Tibial nerve (tissue), 4 donors: ENCODE measurements at regions not wholly inside any gene's neighbourhood (a gene's known extent, or its start where the extent isn't known, plus 50 kb on each side); places are given as distances from the start of the nearest gene placed in this dataset.
"Not testable (repeated sequence)": the region's sequence is repeated elsewhere in the genome, so short reads cannot be mapped to it uniquely, and the experiment has no call there.

Source experiments
- DNase-seq, 2 donors: peaks; one replicate each; pipeline ENCODE4 v3.0.0-alpha.2; 2019; ENCODE audit warnings: low spot score in 2 of 2
- H3K27ac ChIP-seq, 4 donors: fragments of 200-600 bp; sonication (generic) in 3 of 4; one replicate each; pipeline ENCODE4 v1.5.1; 2017 to 2019; ENCODE audit warnings: mild to moderate bottlenecking in 1 of 4
- H3K27me3 ChIP-seq, 2 donors: fragments of 200-600 bp; sonication (generic) in 1 of 2; one replicate each; pipeline versions ENCODE4 v1.5.1 to v1.6.0; 2017 to 2019
- H3K36me3 ChIP-seq, 3 donors: fragments of 200-600 bp; sonication (generic); one replicate each; pipeline ENCODE4 v1.5.1; 2018 to 2019
- H3K4me1 ChIP-seq, 4 donors: fragments of 200-600 bp; sonication (generic) in 3 of 4; one replicate each; pipeline ENCODE4 v1.5.1; 2017 to 2019
- H3K4me3 ChIP-seq, 4 donors: fragments of 200-600 bp; sonication (generic) in 3 of 4; one replicate each; pipeline ENCODE4 v1.5.1; 2017 to 2019; ENCODE audit warnings: mild to moderate bottlenecking in 1 of 4, moderate library complexity in 1 of 4
- H3K9me3 ChIP-seq, 4 donors: fragments of 200-600 bp; sonication (generic) in 3 of 4; one replicate each; pipeline ENCODE4 v1.5.1; 2017 to 2019
- WGBS, 2 donors: methylation state at CpG; one replicate each; pipeline ENCODE4 v1.1.5; 2018; 5-methylcytosine and 5-hydroxymethylcytosine counted together
- TF ChIP-seq, protein P1 (sequence below), 5 experiments: fragments of 200-600 bp in 3 of 5; fragments of 450-650 bp in 2 of 5; sonication (generic) in 3 of 5; IDR thresholded peaks; one replicate each; pipeline ENCODE4 v1.5.1; 2016 to 2019; ENCODE audit warnings: antibody characterized with exemption in 5 of 5, mild to moderate bottlenecking in 3 of 5, moderate library complexity in 2 of 5

DNA sequence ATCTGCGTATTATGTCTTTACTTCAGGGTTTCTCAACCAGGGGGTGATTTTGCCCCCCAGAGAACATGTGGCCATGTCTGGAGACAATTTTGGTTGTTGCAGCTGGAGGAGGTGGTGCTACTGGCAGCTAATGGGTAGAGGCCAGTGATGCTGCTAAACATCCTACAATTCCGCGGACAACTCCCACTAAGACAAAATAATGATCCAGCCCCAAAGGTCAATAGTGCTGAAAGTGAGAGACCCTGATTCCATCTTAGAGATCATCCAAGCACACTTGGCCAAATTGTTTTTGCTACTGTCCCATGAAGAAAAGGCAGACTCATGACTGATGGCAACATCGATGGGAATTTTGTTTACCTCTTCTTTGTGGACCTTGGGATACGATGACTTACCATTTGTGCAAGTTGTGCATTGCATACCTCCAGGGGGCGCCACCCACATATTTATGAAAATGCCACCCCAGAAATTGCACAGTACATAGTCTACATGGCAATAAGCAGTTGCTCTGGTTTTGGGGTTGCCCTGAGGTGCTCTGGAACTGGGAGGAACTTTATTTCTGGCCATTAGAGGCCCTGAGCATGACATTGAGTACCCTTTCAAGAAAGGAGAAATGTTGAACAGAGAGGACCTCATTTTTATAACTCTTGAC lies 144.3 kb downstream of the UNC93B1 start:
- H3K27me3 ChIP-seq, H3K4me3 ChIP-seq, H3K9me3 ChIP-seq, H3K36me3 ChIP-seq, DNase-seq, H3K27ac ChIP-seq, H3K4me1 ChIP-seq: not testable (repeated sequence)
- 69 to 95% methylated on average over 3 to 4 of the region's 6 CpGs for WGBS, 2 donors
- TF ChIP-seq, protein P1, sequence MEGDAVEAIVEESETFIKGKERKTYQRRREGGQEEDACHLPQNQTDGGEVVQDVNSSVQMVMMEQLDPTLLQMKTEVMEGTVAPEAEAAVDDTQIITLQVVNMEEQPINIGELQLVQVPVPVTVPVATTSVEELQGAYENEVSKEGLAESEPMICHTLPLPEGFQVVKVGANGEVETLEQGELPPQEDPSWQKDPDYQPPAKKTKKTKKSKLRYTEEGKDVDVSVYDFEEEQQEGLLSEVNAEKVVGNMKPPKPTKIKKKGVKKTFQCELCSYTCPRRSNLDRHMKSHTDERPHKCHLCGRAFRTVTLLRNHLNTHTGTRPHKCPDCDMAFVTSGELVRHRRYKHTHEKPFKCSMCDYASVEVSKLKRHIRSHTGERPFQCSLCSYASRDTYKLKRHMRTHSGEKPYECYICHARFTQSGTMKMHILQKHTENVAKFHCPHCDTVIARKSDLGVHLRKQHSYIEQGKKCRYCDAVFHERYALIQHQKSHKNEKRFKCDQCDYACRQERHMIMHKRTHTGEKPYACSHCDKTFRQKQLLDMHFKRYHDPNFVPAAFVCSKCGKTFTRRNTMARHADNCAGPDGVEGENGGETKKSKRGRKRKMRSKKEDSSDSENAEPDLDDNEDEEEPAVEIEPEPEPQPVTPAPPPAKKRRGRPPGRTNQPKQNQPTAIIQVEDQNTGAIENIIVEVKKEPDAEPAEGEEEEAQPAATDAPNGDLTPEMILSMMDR (IDR thresholded peaks at IDR 0.05), result peak in 2 of 5 experiments; percentile 8 to 9

DNA sequence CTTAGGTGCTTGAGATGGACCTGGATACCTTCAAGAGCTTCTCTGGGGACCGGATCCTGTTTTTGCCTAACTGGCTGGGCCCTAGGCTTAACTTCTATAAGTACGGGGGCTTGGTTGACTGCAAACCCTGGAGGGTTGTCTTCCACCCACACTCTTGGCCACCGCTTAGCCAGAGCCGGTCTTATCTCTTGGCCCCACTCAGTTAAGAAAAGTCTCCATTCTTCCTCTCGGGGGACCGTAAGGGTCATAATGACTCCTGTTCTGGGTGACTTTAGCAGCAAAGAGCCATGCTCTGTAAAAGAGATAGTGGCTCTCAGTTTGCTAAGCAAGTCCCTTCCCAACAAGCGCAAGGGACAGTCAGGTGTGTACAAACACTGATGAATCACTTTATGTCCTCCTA lies 153.2 kb downstream of the UNC93B1 start:
- H3K27me3 ChIP-seq, DNase-seq, H3K9me3 ChIP-seq, H3K27ac ChIP-seq, H3K4me3 ChIP-seq, H3K36me3 ChIP-seq, H3K4me1 ChIP-seq: not testable (repeated sequence)
- 62% methylated on average over 7 of the region's 7 CpGs for WGBS, 2 donors

DNA sequence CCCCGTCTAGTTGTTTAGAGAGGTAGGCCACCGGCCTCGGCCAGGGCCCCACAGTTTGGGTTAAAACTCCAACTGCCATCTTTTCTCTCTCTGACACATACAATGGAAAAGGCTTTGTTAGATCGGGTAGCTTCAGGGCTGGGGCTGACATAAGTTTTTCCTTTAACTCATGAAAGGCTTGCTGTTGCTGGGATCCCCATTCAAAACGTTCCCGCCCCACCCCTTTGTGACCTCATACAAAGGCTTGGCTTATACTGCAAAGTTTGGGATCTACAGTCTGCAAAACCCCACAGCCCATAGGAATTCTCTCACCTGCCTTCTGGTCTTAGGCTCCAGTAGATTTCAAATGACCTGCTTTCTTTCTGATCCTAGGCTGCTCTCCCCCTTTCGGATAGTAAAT lies 154.1 kb downstream of the UNC93B1 start:
- WGBS, 2 donors, result 39 to 54% methylated on average over 7 of the region's 7 CpGs
- H3K9me3 ChIP-seq, H3K4me3 ChIP-seq, DNase-seq, H3K36me3 ChIP-seq, H3K27me3 ChIP-seq, H3K4me1 ChIP-seq, H3K27ac ChIP-seq: not testable (repeated sequence)

DNA sequence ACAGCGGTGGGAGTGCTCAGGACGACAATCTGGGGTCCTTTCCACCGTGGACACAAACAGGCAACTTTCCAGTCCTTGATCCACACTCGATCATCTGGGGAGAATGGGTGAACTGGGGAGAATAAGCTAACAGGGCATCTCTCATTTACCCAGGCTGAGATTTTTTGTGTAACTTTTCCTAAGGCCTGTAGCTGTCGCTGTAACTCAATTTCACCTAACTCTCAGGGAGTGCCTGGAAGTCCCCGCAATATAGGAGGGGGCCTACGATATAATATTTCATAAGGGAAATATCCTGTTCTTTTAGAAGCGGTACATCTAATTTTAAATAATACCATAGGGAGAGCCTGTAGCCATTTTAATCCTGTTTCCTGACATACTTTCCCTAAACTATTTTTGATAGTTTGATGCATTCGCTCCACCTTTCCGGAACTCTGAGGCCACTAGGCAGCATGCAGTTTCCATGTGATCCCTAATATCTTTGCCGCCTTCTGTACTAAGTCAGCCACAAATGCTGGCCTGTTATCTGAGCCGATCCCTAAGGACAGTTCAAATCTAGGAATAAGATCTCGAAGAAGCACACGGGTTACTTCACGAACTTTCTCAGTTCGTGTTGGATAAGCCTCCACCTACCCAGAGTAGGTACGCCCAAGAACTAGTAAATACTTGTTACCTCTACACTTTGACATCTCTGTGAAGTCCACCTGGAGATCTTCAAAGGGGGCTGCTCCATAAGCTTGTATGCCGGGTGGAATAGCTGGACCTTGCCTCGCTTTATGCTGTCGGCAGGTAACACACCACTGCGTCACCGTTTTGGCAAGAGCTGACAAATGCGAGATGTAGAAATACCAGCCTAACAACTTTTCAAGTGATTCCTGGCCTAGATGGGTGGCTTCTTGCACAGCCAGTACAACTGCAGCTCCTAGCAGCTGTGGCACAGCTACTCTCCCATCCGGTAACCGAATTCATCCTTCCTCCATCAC lies 155.7 kb downstream of the UNC93B1 start:
- H3K9me3 ChIP-seq, H3K4me1 ChIP-seq, DNase-seq, H3K36me3 ChIP-seq, H3K4me3 ChIP-seq, H3K27me3 ChIP-seq, H3K27ac ChIP-seq: not testable (repeated sequence)
- TF ChIP-seq, protein P1 (IDR thresholded peaks at IDR 0.05), result peak in 2 of 5 experiments; percentile 10 to 26
- WGBS, 2 donors, result 67 to 69% methylated on average over 25 of the region's 25 CpGs

DNA sequence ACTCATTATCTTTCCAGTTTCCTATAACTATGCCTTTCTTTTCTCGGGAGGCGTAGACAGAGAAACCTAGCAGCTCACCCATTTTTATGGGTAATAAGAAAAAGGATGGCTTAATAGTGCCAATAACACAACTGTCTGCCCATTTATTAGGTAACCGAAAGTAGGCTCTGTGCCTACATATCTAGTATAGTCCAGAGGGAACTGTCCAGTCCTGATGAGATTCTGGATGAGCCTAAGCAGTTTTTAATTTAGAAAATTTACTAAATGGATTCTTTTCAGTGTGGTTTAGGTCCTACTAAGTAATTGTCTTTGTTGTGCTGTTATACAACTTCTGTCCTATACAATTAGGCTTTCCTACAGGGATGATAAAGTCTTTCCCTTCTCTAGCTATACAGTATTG lies 157.6 kb downstream of the UNC93B1 start:
- not testable (repeated sequence) for H3K36me3 ChIP-seq, H3K9me3 ChIP-seq, DNase-seq, H3K27me3 ChIP-seq, H3K4me3 ChIP-seq, H3K4me1 ChIP-seq, H3K27ac ChIP-seq
- WGBS, 2 donors, result 87 to 89% methylated on average over 3 of the region's 3 CpGs

DNA sequence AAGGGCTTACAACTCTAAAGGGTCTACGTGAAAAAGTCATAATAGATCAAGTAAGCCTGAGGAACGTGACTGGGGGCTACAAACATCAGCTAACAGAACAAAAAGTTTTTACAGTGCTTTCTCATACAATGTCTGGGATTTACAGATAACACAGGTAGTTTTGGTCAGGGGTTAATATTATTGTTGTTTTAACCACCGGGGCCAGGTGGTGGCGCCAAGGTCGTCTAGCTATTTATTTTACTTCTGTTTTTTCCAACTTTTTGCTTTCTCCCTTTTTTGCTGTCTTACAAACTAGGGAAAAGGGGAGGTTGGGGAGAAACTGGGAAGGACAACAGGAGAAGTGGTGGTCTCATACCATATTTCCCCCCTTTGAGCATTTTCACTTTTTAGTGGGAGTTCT lies 158.6 kb downstream of the UNC93B1 start:
- H3K9me3 ChIP-seq, H3K27me3 ChIP-seq, H3K4me3 ChIP-seq, H3K4me1 ChIP-seq, DNase-seq, H3K27ac ChIP-seq, H3K36me3 ChIP-seq: not testable (repeated sequence)
- 18 to 23% methylated on average over 5 of the region's 5 CpGs for WGBS, 2 donors

DNA sequence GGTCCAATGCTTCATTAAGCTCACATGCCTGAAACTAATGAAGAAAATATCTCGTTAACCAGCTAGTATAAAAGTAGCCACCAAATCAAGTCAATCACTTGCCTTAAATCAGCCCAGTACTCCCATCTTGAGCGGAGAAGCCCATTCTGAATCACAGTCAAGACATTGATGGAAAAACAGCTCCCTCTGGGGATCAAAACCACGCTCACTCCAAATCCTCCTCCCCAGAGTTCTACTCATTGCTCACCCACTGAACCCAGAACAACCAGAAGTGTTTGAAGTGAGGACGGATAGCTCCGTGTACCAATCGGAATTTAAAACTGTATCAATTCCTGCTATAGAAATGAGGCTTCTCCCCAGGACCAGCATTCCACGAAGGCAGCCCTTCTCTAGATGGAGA lies 163.3 kb downstream of the UNC93B1 start:
- H3K9me3 ChIP-seq, DNase-seq, H3K4me3 ChIP-seq, H3K27ac ChIP-seq, H3K27me3 ChIP-seq, H3K4me1 ChIP-seq, H3K36me3 ChIP-seq: not testable (repeated sequence)
- WGBS, 2 donors, result 40 to 57% methylated on average over 7 of the region's 7 CpGs

DNA sequence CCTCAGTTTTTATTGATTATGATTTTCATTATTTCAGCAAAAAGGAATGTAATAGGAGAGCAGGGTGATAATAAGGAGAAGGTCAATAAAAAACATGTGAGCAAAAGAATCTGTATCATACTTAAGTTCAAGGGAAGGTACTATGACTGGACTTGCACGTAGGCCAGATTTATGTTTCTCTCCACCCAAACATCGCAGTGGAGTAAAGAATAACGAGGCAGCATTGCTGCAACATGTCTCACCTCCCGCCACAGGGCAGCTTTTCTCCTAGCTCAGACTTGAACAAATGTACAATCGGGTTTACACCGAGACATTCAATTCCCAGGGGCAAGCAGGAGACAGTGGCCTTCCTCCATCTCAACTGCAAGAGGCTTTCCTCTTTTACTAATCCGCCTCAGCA lies 155.7 kb upstream of the ALDH3B2 start:
- not testable (repeated sequence) for H3K36me3 ChIP-seq, DNase-seq, H3K27me3 ChIP-seq, H3K9me3 ChIP-seq, H3K4me3 ChIP-seq, H3K27ac ChIP-seq
- peaks cover 0 to 12% (median 0%) of the 10 kb centered on the region in 4 donors for H3K4me1 ChIP-seq
- 69 to 78% methylated on average over 7 of the region's 7 CpGs for WGBS, 2 donors

DNA sequence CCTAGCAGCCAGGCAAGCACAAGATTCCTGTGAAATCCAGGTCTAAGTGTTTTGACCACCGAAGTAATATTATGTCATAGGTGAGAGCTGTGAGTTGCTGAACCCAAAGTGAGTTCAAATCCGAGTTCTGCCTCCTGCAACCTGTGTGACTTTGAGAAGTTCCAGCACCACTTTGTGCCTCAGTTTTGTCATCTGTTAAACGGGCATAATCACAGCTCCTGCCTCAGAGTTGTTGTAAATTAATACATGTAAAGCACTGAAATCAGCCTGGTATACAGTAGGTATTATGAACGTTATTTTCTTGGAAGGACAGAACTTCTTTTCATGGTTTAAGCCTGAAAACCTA lies 152.5 kb upstream of the ALDH3B2 start:
- not testable (repeated sequence) for H3K27me3 ChIP-seq, H3K36me3 ChIP-seq, H3K4me3 ChIP-seq, H3K9me3 ChIP-seq, DNase-seq
- WGBS, 2 donors, result 61 to 70% methylated on average over 4 of the region's 4 CpGs
- peaks cover 0 to 12% (median 0%) of the 10 kb centered on the region in 4 donors for H3K4me1 ChIP-seq
- peak overlapping the region in 3 of 4 donors; percentile 4 to 70 (median 28) for H3K27ac ChIP-seq
